HG02610 (cell line): ENCODE measurements at regions not wholly inside any gene's neighbourhood (a gene's known extent, or its start where the extent isn't known, plus 50 kb on each side); places are given as distances from the start of the nearest gene placed in this dataset.
A peak's percentile ranks its signal among the peaks of the same experiment; 100 is the strongest.

ENCODE experiments used
- ATAC-seq: cut with Tn5 transposase; IDR thresholded peaks from one replicate; pipeline ENCODE4 v1.9.1; 2021; ENCODE audit warnings: mild to moderate bottlenecking, moderate library complexity; ENCODE audit not compliant: unreplicated experiment

- ATAC-seq = no peak
These were observed 342.0 kb upstream of the ACTBL2 start for GRCh38 chr5:57824623-57825022.

- ATAC-seq = no peak
These were observed 341.4 kb upstream of the ACTBL2 start for GRCh38 chr5:57824047-57824446.

GRCh38 chr5:57822651-57823050, 340.0 kb upstream of the ACTBL2 start:
- no peak for ATAC-seq

DNA sequence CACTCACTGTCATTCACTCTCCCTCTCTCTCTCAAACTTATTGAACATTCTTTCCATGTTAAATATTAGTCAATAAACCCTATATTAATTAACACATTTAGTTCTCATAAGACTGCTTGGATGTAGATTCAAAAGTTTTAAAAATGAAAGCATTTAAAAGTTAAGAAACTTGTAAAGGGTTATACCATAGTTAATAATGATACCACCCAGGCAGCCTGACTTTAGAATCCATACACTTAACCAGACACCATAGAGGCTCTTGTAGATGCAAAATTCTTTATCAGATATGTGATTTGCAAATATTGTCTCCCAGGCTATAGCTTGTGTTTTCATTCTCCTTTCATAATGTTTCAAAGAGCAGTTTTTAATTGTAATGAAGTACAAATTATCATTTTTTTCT, 335.8 kb upstream of the ACTBL2 start:
- ATAC-seq = no peak

DNA sequence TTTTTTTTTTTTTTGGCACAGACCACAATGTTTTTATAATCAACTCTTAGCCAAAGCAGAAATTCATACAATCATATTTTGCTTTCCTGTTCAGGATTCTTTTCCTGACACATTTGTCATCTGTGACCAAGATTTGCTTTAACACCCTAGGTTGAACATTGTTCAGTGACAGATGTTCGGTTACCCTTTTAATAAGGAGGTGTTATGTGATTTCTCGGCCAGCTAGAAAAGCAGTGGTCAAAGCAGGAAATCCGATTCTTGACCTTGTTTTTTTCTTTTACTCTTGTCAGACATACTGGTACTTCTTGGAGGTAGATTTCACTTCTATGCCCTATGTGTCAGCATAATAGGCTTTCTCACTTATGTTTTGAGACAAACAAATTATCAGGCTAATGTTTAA, 335.3 kb upstream of the ACTBL2 start:
- no peak for ATAC-seq

DNA sequence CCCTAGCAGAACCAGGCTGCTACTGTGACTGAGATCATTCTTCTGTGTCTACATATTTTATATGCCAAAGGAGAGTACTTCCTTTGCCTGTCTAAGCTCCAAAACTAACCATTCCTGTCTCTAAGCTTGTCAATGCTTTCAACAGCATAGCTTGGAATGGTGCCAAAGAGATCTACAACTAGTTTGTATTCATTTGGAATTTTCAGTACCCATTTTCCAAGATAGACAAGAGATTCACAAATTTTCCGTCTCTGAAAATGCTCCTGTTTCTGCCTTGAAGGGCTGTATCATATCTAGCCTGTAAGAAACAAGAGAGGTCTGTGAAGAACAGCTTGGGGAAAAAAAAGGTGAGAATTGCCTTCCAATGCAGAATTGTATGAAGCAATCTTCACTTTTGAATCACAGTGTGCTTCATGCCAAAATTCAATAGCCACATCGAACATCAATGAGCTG, 334.4 kb upstream of the ACTBL2 start:
- no peak for ATAC-seq

DNA sequence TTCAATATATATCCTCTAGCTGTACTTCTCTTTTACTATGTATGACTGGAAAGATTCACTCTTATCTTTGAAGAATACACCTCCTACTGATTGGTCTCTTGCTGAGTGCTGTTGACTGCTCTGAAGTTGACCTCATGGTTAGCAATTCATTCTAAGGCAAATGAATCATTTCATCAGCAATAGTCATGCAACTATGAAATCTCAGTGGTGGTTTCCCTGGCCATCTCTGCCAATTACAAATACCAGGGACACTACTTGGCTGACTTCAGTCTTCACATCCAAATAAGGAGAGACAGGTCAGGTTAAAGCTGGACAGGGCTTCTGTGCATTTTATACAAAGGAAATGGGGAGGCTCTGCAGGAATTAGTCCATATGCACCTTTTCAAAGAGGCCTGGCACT, 333.5 kb upstream of the ACTBL2 start:
- ATAC-seq = no peak

DNA sequence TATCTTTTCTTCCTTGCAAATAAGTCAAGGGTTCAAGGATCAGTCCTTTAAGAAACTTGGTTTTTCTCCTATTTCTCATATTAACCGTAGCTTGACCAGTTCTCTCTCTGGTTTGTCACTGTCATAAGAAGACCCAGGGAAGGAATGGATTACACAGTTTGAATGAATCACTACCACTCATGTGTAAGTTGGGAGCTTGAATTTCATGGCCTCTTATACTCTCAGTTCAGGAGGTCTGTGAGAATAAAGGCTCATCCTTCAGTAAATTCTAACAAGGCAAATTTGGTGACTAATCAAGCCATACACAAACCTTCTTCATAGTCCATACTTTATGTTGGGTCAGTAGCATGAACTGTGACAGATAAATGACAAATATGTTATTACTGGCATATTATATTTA, 323.1 kb upstream of the ACTBL2 start:
- no peak for ATAC-seq

GRCh38 chr5:57805170-57805569, 322.6 kb upstream of the ACTBL2 start:
- ATAC-seq = no peak

GRCh38 chr5:57804505-57804904, 321.9 kb upstream of the ACTBL2 start:
- no peak for ATAC-seq

DNA sequence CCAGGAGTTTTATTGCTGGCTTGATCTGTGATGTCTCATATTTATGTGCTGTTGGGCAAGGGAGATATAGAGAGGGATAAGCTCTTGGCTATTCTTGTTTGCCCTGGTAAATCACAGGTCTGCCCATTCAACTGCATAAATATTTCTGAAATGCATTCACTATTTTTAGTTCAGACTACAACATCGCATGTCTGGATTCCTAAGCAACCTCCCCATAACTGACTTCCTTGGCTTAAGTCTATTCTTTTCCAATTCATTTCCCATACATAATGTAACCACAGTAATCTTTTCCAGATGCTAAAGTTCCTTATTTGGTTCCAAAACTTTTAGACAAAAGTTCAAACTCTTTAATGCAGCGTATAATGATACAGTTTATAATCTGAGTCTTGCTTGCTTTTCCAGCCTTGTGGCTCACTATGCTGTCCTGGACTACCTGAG, 321.4 kb upstream of the ACTBL2 start:
- ATAC-seq = no peak

DNA sequence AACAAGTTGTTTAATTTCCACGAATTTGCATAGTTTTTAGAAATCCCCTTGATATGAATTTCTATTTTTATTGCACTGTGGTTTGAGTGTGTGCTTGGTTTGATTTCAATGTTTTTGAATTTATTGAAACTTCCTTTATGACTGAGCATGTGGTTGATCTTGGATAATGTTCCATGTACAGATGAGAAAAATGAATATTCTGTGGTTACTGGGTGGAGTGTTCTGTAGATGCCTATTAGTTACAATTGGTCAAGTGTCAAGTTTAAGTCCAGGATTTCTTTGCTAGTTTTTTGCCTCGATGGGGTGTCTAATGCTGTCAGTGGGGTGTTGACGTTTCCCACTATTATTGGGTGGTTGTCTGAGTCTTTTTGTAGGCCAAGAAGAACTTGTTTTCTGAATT, 319.5 kb upstream of the ACTBL2 start:
- ATAC-seq = no peak

DNA sequence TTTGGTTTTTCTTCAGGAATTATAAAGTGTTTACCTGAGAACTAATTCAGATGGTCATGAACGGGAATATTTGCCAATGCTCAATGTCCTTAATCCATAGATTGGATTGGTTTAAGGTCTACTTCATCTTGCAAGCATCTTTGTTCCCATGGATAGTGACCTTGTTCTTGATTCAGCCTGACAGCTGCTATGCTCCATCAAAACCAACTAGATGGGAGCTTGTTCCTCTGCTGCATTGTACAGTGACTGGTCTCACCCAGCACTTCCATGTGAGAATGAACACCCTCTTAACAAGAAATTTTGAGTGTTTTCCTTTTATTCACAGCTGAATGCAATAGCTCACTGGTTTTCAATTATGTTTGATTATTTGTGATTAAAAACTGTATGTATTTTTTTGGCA, 312.6 kb upstream of the ACTBL2 start:
- no peak for ATAC-seq

- ATAC-seq = no peak
These were observed 309.3 kb upstream of the ACTBL2 start for GRCh38 chr5:57791875-57792274.

GRCh38 chr5:57785946-57786345, 303.3 kb upstream of the ACTBL2 start:
- no peak for ATAC-seq

DNA sequence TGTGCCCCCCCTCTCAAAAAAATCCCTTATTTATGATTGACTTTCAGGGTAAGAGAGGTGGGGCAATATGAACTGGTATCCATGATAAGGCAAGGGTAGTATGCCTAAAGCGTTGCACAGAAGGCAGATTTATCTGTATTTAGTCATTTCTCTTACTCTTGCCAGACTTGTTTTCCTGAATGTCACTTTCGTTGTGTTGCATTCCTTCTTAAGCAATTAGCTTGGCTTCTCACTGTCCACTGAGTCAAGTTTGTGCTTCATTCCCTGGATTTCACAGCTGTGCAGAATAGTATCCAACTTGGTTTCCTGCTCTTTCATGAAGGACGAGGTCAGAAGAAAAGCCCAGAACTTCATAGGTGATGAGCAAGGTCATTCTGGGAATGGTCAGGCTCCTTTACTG, 301.5 kb upstream of the ACTBL2 start:
- ATAC-seq = no peak

DNA sequence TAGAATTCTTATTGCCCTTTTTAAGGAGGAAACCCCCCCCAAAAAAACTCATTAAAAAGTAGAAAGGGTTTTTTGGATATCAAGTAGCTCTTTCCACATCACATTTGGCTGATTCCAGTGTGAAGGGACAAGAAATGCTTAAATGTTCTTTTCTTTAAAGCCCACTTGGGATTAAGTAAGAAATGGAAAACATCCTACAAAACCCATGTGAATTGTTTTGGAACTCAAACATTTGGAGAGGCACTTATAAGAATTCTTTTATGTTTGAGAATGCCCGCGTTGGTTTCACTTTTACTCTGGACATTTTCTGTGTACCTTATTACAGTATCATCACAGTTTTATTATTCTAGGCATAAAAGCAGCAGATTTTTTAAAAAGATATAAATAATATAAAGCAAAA, 301.1 kb upstream of the ACTBL2 start:
- no peak for ATAC-seq

DNA sequence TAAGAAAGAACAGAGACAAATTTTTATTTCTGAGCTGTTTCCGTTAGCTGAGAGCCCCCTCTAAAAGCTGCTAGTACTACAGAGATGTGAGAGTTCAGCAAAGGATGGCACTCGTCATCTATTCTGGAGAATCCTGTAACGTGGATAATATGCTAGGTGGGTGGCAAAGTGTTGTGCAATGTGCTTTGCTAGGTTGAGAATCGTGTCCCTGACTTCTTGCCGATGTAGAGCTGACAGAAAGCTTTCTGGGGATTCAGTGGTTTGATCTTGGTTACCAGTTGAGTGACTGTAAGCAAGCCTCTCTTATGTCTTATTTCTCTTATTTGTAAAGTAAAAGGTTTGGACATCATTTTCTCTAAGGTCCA, 298.3 kb upstream of the ACTBL2 start:
- ATAC-seq = no peak

DNA sequence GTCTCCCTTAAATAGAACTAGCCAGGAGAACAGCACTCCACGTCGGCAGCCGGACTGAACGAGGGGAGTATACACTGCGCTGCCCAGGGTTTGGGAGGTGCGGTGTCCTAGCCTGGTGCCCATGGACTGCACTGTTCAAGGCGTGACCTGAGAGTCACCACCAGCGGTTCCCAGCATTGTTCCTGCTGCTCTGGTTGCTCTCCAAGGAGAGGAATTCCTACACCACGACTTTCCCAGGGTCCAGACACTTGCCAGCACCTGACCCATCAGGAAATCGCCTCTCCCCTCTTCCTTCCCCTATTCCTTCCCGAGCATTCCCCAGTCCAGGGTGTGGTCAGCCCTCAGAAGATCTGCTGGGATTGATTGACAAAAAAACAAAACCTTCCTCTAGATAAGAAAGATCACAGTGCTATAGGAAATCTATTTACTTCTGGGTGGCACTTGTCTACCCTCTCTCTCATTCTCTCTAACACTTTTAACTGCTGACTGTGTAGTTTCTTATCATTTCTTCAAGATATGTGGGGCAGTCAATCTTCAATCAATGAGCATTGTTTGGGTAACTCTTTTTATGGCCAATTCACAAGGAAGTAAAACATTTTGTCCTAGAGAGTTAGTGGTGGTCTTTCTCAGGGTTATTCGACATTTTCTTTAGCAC, 297.8 kb upstream of the ACTBL2 start:
- no peak for ATAC-seq

DNA sequence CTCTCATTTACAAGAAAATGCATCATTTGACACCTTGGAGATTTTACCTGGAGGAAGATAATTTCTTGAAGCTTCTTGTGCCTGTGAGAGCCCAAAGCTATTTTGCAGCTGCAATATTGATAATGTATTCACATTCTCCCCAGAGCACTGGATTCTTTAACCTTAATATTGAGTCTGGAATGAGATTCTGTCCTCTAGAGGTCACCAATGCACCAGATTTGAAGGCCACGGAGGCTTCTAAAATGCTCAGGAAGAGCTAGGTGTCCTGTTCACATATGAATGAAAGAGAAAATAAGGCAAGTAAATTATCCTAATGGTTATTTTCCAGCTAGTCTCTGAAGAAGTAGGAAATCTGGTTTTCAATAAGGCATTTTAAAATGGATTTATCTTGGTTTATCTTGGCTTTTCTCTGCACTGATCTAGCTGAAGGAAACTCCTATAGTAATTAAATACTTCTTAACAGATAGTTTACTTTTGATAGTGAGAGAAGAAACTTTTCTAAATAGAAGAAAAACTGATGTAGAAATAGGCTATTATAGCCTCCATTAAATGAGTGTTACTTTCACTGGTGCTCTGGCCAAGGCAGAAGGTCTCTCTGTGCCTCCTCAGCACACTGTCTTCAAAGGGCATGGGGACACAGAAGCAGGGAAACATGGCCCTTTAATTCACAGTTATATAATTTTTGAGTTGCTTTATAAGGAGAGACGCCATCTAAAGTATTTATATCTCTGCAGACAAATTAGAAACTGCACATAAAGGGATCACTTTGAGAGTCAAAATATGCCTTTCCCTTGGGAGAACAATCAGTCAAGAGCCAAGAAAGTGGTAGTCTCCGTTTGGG, 297.0 kb upstream of the ACTBL2 start:
- no peak for ATAC-seq

DNA sequence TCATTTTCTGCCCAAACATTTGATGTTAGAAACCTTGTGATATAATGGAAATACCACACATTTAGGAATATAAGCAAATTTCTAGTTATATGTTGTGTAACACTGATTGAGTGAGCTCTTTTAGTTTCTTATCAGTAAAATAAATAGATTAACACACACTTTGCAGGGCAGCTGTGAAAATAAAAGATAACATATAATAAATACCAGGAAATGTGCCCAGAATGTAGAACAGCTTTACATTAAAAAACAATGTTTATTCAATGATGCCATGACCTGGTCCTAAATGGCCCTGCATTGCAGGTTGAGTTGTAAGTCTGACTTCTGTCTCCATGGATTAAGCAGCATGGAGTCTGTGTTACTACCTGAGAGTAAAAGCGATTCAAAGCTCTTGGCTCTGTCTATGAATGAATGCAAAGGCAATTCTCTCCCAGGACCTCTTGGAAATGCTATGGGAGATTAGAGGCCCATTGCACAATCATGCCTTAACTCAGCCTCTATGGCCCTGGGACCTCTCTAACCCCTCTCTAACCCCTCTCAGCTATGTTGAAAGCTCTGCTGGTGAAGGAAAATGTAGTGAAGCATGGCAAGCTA, 296.0 kb upstream of the ACTBL2 start:
- ATAC-seq = no peak

DNA sequence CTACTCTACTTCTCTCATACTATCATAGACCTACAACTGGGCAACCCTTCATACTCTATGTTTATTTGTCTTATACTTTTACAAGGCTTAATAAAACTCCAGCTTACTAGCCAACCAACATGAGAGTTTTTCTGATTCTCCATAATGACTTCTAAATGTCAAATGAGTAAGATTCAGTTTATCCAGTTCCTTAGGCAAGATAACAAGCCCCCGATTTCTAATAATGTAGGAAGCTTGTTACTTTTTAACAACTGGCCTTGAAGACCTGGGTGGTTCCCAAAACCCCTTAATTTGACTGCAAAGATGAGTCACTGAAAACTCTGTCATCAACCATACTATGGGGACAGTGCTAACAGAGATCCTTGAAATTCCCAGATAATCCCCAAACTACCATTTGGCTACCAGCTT, 294.6 kb upstream of the ACTBL2 start:
- peak; percentile 50 for ATAC-seq
